Stimulated activated CD4-positive, alpha-beta T cell treated with anti-CD3 and anti-CD28 coated beads, Interleukin-12 subunit alpha, Interleukin-12 subunit beta, amount 100 ng/mL, for 4 hours (primary cell): ENCODE measurements at regions not wholly inside any gene's neighbourhood (a gene's known extent, or its start where the extent isn't known, plus 50 kb on each side); places are given as distances from the start of the nearest gene placed in this dataset.

Source experiments
- DNase-seq: peaks from one replicate; pipeline ENCODE4 v3.0.0-alpha.2; 2020

- peak; percentile 36 for DNase-seq
These were observed 288.7 kb downstream of the FOXO1 start for GRCh38 chr13:40377783-40378182.

DNA sequence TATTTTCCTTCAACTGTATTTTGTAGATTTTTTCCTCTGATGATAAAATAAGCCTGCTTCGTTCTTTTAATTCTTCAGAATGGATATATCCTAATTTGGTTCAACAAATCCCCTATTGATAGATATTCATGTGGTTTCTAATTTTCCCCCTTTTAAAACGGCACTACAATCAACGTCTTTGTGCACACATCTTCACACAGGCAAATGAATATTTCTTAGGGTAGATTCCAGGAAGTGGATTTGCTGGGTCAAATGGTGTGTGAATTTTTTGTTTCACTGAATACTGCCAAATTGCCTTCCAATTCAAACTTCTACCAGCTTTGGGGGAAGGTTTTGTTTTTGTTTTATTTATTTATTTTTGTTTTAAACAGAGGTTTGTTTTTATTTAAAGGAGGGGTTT lies 287.2 kb downstream of the FOXO1 start:
- no peak for DNase-seq

GRCh38 chr13:40379794-40380578 lies 286.5 kb downstream of the FOXO1 start:
- DNase-seq, result no peak

DNA sequence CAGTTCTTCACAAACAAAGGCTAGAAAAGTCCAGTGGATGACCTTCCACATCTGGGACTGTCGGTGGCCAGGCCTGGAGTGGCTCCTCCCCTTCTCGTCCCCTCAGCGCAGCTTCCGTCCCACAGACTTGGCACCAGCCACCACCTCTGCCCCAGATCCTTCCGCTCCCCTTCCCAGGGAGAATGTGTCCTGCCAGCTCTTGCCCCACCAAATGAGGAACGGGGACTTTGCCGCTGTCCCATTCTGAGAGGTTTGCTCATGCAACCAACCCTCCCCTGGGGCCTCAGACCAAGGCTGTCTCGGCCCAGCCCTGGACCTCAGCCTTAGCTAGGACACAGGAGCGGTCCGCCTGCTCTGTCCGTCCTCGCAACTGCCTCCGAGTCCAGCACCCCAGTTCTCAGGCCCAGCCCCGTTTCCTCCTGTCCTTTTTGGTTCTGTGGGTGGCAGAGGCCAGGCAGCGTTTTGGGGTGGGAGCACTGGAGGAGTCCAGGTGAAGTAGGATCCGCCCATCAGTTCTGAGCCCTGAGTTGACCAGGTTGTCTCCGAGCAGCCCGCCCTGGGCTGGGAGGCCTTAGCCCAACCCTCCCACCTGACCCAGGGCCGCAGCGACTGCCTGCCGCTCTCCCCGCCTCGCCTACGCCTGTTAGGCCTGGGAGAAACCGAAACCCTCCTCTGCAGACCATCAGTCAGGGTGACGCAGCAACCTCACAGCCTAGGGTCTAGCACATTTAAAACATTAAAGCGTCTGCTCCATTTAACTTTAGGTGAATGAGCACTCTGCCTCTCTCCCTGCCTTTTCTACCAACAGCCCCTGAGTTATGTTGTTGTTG lies 284.3 kb downstream of the FOXO1 start:
- DNase-seq, result no peak

DNA sequence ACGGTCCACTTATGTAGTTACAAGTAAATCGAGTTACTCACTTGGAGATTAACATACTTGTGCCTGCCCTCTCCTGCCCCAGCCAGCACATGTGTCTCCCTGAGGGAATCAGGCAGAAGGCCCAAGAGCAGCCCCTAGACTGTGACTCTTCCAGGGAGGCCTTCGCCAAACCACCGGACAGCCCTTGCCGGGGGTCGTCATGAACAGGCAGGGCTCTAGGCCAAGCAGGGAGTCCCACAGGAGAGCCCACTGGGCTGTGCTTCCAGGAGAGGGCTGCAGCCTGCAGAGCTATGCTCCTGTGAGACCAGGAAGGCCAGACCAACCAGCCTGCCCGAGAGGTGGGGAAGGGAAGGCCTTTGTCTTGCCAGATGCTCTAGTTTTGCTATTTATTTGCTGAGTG lies 283.3 kb downstream of the FOXO1 start:
- no peak for DNase-seq

DNA sequence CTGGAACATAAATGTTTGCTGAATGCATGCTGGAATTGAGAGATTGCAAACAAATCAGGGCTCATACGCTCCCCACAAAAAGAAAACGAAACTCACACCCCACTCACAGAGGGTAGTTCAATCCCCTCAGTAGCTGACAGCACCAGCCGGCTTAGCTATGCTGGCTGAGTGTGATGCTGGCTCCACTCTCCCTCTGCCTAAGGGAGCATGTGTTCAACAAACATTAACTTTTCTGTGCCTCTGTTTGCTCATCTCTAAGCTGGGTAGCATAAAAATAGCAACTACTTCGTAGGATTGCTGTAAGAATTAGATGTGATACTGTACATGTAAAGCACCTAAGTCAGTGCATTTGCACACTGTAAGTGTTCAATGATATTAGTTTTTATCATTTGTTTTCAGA lies 282.6 kb downstream of the FOXO1 start:
- no peak for DNase-seq

DNA sequence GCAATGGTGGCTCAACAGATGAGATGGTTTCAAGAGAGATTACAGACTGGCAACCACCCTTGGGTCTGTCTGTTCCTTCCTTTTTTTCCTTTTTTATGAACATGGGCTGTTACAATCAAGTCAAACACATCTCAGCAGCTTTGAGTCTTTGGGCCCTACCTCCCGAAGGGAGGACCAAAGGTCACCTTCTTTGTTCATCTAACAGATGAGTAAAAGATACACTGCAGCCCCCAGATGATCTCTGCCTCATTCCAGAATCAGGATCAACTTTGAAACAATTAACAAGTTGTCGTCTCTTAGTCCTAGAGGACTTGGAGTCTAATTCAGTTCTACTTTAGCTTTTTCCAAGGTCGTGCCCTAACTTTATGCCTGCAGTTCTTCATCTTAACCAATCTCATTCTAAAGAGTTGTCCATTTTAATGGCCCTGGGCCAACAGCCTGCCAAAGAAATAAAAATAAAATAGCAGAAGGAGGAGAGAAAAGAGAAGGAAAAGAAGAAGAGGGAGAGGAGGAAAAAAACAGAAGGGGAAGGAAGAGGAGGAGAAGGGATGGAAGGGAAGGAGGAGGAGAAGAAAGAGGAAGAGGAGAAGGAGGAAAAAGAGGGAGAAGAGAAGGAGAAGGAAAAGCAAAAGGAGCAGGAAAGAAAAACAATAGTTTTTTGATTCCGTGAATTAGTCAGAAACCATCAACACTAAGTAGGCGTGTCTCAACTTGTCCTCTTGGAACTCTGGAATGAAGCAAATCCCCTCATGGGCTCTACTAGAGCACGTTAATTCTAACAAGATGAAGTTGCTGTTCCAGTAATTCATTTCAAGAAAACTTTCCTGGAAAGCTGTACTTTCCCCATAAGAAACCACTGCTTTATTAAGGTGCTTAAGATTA lies 281.2 kb downstream of the FOXO1 start:
- no peak for DNase-seq

DNA sequence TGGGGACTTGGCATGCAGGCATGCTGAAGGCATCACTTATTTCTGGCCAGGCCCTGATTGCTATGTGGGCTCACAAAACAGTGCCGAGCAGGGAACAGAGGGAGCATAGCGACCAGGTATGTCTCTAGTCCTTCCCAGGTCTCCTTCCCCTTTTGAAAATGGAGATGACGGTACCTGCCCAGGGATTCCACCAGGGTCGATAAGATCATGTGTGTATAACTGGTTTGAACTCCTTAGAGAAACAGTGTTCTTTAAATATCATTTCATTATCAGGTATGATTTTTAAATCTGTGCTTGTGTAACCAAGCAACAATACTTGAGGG lies 280.6 kb downstream of the FOXO1 start:
- no peak for DNase-seq

- no peak for DNase-seq
These were observed 279.9 kb downstream of the FOXO1 start for GRCh38 chr13:40386586-40386985.

- no peak for DNase-seq
These were observed 278.7 kb downstream of the FOXO1 start for GRCh38 chr13:40387775-40388174.

DNA sequence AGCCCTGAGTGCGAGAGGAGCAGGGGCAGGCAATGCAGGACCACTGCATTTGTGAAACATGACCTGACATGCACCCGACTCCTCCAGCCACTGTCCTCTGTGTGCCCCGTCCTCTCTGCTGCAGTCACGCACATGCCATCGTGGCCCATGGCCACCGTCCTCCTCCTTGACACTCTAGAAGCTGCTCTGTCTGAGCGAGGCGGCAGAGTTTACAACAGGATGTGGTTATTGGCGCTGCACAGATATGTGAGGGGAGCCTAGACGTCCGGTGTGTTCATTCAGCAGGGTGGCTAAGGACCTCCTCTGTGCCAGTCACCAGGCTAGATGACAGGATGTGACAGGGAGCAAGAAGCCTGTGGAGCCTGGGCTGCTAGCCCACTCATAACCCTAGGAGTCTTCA lies 277.8 kb downstream of the FOXO1 start:
- DNase-seq, result peak; percentile 53

GRCh38 chr13:40389081-40389641 lies 277.3 kb downstream of the FOXO1 start:
- peak; percentile 25 for DNase-seq

- DNase-seq, result no peak
These were observed 276.0 kb downstream of the FOXO1 start for GRCh38 chr13:40390401-40390916.

DNA sequence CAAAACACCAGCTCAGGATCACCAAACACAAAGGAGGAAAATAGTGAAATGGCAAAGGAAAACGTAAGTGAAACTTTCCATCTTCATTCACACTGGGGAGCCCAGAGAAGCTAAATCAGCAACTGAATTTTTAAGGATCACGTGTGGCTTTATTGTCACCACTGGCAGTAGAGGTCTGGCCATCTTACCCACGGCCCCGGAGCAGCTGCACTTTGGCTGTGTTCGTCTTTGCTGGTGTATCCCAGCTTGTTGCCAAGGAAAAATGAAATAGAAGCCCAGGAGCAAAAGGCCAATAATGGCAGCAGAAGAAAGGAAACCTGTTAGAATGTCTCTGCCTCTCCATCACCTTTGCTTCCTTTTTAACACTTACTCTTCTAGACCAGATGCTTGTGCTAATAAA lies 274.7 kb downstream of the FOXO1 start:
- DNase-seq, result no peak

DNA sequence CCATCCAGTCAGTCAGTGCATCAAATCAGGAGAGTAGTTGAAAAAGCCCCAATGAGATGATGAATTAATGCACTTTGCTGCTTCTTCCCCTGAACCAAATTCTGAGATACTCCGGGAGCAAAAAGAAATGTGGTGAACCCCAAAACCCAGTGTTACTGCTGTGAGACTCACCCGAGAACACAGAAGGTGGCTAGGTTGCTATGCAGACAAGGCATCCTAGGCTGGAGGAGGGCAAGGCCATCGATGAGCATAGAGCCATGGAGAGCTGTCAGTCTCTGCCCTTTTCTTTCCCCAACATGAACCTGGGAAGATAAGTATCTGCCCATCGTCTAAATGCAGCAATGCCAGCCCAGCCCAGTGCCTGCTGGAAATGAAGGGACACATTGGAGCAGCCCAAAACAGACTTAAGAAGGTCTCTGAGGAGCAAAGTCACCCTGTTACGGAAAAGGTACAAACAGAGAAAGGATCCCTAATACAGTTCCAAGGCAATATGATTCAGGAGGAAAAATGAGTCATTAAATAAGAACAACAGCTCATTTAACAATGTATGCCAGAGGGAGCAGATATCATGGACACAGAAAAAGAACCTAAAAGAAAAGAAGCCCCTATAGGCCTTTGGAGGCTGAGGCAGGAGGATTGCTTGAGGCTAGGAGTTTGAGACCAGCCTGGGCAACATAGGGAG lies 272.0 kb downstream of the FOXO1 start:
- DNase-seq, result no peak

DNA sequence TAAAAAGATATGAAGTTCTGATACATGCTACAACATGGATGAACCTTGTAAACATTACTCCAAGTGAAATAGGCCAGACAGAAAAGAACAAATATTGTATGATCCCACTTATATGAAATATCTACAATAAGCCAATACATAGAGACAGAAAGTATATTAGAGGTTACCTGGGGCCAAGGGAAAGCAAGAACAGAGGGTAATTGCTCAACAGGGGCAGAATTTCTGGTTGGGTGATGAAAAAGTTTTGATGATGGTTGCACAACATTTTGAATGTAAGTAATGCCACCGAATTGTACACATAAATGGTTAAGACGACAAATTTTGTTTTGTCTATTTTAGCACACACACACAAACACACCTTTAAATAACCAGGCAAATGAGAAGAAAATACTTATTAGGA lies 268.4 kb downstream of the FOXO1 start:
- no peak for DNase-seq

DNA sequence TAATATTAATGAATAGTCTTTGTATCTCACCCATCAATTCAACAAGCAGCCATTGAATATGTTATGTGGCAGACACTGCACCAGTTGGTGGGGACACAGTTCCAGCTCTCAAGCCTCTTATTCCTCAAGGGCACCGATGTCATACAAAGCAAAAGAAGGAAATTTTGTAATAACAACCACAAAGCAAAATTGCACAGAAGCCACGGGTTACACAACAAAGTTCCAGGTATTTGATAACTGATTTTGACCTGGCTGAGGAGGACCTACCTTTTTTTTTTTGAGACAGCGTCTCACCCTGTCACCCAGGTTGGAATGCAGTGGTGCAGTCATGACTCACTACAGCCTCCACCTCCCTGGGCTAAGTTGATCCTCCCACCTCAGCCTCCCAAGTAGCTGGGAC lies 266.7 kb downstream of the FOXO1 start:
- DNase-seq, result no peak

DNA sequence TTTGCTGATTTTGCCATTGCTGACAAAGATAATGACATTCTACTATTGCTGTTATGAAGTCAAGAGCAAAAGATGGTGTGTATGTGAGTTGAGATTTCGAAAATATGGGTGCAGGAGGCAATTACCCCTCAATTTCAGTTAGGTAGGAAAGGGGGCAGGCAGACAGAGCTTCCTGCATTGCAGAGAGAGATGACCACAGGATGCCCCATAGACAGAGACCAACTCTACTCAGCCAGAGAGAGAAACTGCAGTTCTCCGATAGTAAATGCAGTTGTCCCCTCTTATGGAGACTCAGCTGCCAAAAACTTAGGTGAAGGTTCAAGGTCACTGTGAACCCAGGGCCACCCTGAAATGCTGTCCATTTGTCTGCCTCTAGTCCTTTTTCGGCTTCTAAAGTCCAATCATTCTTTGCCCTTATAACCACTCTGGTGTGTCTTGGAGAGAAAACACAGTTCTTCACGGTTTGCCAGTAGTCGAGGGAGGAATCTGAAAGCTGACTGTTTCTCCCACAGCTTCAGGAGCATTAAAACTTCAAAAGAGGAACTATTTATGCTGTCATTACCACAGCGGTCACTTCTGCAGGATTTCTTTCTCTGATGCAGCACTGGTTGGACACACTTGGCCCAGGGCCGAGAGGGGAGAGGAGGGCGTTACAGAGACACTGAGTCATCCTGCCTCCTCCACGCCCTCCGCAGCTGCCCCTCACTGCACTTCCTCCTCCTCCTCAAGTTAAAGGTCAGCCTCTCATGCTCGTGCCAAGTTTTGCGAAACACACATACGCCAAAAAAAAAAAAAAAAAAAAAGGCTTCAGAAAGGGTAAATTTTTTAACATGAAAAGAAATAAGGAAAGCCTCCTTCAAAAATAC lies 264.3 kb downstream of the FOXO1 start:
- DNase-seq, result peak; percentile 11

DNA sequence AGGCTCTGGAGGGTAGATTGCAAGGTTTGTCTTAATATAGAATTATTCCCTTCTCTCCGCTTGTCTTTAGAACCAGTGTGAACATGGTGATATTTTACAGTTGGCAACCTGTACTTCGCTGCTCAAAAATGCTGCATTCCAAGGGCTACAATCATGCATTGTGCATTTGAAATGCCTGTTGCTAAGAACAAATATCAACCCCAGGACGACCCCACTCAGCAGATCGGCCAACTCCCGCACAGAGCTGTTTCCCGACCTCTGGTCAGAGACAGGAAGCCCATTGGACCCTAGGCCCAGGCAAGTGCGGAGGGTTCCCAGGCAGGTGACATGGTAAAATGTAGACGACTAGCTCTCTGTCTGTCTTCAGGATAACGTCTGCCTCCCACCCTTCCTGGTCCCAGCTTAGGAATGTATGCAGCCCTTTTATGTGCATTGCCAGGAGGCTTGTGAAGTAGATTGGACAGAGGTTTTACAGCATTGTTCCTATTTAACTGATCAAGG lies 263.5 kb downstream of the FOXO1 start:
- no peak for DNase-seq

- no peak for DNase-seq
These were observed 262.8 kb downstream of the FOXO1 start for GRCh38 chr13:40403509-40404241.
